GM12872 (cell line): ENCODE measurements at regions not wholly inside any gene's neighbourhood (a gene's known extent, or its start where the extent isn't known, plus 50 kb on each side); places are given as distances from the start of the nearest gene placed in this dataset.

Experiments used
- CTCF ChIP-seq: IDR thresholded peaks from 3 replicates; pipeline ENCODE4 v1.5.1; 2011; ENCODE audit warnings: low read depth, mild to moderate bottlenecking, low read length, moderate library complexity; ENCODE audit not compliant: insufficient read depth

DNA sequence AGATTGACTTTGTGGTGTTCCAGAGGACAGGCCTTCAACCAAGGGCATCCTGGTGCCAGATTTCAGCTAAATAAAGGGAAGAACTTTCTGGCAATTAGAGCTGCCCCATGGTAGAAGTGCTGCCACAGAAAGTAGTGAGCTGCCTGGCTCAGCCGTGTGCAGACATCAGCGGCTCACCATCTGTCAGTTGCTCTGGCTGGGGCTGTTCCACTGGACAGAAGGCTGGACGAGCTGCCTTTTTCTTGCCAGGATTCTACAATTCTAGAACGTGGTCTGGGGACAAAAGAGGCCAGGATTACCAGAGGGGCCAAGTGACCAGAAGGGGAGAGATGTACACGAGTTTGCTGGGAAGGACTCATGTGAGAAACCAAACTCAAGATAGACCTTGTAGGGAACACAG is 107.0 kb upstream of the RPL38 start:
- no peak for TF ChIP-seq CTCF

DNA sequence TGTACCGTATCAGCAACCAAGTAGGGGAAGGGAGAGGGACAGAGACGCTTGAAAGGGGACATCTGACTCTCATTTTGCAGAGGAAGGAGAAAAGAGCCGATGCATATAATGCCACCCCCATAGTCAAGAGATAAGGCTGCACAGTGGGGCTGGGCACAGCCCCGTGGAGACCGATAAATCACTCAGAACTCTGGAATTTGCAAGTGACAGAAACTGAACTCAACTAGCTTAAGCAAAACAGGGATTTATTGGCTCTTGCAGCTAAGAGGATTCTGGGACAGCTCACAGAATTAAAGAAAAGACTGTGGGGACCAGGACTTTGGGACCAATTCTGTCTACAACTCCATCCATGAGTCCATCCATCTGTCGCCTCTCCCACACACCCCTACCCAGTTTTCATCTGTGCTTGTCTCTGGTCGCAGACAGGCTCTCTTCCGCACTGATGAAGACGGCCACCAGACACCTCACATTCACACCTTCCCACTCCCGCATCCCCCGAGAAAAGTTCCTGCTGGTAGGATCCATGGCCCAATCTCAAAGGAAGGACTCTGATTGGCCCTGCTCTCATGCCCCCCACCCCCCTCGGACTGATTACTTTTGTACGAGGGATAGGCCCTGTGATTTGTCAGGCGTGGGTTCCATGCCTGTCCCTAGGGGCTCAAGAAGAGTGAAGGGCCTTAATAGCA is 105.9 kb upstream of the RPL38 start:
- TF ChIP-seq CTCF, result no peak

DNA sequence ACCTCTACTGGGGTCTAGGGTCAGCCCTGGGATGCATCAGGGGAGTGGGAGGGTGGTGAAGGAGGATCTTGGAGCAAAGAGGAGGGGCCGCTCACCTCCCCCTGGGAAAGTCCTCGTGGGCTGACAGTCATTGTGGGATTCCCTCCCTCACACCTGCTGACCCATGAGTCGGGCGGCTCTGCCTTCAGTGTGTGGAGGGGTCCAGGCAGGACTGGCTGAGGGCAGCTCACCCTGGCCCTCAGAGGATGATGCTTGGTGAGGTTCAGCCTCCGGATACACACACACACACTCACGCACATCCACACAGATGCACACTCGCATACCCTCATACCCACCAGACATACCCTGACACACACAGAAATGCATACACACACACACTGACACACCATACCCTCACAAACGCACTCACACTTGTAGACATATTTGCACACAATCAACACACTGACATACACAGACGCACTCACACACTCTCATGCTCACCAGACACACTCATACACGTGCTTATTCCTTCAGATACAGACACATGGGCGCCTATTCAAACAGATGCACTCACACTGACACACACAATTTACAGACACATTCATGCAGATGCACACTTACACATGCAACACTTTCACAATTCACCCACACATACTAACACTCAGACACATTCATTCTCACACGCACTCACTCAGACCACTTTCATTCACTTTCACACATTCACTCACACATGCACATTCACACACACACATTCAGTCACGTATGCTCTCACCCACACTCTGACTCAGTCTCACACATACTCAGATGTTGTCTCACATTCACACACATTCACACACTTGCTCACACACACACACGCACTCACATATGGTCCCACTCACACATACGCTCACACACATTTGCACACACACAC is 105.1 kb upstream of the RPL38 start:
- TF ChIP-seq CTCF, result no peak

GRCh38 chr17:74099442-74100340 is 103.8 kb upstream of the RPL38 start:
- TF ChIP-seq CTCF, result no peak

- TF ChIP-seq CTCF, result no peak
Measured at GRCh38 chr17:74104921-74105320, 98.6 kb upstream of the RPL38 start.

DNA sequence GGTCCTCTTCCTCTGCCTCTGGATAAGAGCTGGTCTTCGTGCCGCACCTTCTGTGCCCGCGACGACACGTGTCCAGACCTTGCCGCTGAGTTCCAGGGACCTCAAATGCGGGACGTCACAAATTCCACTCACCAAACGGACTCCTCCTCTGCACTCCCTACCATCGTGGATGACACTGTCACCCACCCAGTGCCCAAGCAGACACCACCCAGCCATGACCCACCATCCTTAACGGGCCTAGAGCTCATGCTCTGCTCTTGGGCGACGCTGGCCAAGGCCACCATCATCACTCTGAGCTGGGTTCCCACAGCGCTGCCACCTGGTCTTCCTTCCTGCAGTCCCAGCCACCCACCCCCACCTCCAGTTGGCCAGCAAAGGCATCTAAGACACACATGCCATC is 96.4 kb upstream of the RPL38 start:
- TF ChIP-seq CTCF, result no peak
